ENCODE measurements at regions not wholly inside any gene's neighbourhood (a gene's known extent, or its start where the extent isn't known, plus 50 kb on each side); places are given as distances from the start of the nearest gene placed in this dataset.

GRCh38 chr10:36559412-36560400 lies 565.7 kb upstream of the ANKRD30A start:
- POLR2A ChIA-PET, result no interaction called here

DNA sequence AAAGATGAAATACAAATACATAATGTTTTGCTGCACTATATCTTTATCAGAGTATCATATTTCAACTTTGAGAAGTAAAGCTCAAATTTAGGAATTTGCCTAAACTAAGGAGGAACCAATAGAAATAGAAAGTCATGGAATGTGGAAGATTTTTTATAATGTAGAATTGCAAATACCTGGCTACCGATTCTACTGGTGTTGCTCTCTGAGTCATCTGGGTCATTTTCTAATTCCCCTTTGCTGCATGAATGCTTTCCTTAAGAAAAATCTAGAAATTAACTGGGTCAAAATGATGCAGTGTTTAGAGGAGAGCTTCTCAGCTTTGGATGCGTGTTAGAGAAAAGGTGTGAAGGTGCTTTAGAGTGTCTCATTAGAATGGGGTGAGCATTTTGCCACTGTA lies 568.9 kb upstream of the ANKRD30A start:
- peaks cover 3 to 4% (median 4%) of the 10 kb centered on the region in 3 donors for H3K9me3 Mint-ChIP-seq
- H3K27ac ChIP-seq (ENCODE audit: low read length), result no peak overlapping the region
- no peak overlapping the region for H3K4me3 Mint-ChIP-seq
- no peaks in the 10 kb centered on the region for H3K27me3 ChIP-seq (replicated peaks in 1 of 2; ENCODE audit: control insufficient read depth in 2 of 2, extremely low read depth in 1 of 2, insufficient read depth in 2 of 2, low read length in 1 of 2)
- no peaks in the 10 kb centered on the region for H3K4me1 ChIP-seq (ENCODE audit: control insufficient read depth in 1 of 2, extremely low read depth in 1 of 2, insufficient read depth in 2 of 2, low read length in 2 of 2)
- CTCF ChIA-PET, result interaction anchor here in 1 of 2 donors (0.6 kb wide), 1 partner anchor 613 kb away, joined by 4 read pairs; no protein-coding TSS in a partner anchor
- H3K9me3 ChIP-seq, result no peaks in the 10 kb centered on the region
- H3K36me3 Mint-ChIP-seq, result no peaks in the 10 kb centered on the region
- H3K27ac Mint-ChIP-seq, result no peak overlapping the region
- H3K36me3 ChIP-seq (ENCODE audit: control insufficient read depth in 2 of 2, extremely low read depth in 1 of 2, insufficient read depth in 1 of 2, low read length in 1 of 2), result no peaks in the 10 kb centered on the region
- no peak for ATAC-seq (replicated peaks in 1 of 4)
- POLR2A ChIA-PET, result no interaction called here
- DNase-seq, result no peak
- no peaks in the 10 kb centered on the region for H3K4me1 Mint-ChIP-seq
- H3K27me3 Mint-ChIP-seq, result no peaks in the 10 kb centered on the region
- H3K4me3 ChIP-seq (ENCODE audit: control insufficient read depth in 1 of 2, extremely low read depth in 1 of 2, low read length in 1 of 2), result no peak overlapping the region
- WGBS (ENCODE audit: insufficient coverage), result 90% methylated on average over 1 of the region's 2 CpGs

More at GRCh38 chr10:36559412-36560400, 565.7 kb upstream of the ANKRD30A start:
- Histone ChIP-seq H3K9me3 (no peaks in the 10 kb centered on the region), H3K4me1 (ENCODE audit: control insufficient read depth in 1 of 2, extremely low read depth in 1 of 2, insufficient read depth in 2 of 2, low read length in 2 of 2) (no peaks in the 10 kb centered on the region), H3K27me3 (replicated peaks in 1 of 2; ENCODE audit: control insufficient read depth in 2 of 2, extremely low read depth in 1 of 2, insufficient read depth in 2 of 2, low read length in 1 of 2) (no peaks in the 10 kb centered on the region), H3K27ac (ENCODE audit: low read length) (no peak overlapping the region), H3K4me3 (ENCODE audit: control insufficient read depth in 1 of 2, extremely low read depth in 1 of 2, low read length in 1 of 2) (no peak overlapping the region), H3K36me3 (ENCODE audit: control insufficient read depth in 2 of 2, extremely low read depth in 1 of 2, insufficient read depth in 1 of 2, low read length in 1 of 2) (no peaks in the 10 kb centered on the region)
- no peak overlapping the region for H3K4me3 Mint-ChIP-seq
- CTCF ChIA-PET, result no interaction called here
- H3K4me1 Mint-ChIP-seq, result no peaks in the 10 kb centered on the region
- ATAC-seq (replicated peaks in 1 of 4) (no peak), DNase-seq (no peak)
- H3K36me3 Mint-ChIP-seq, result no peaks in the 10 kb centered on the region
- no peaks in the 10 kb centered on the region for H3K27me3 Mint-ChIP-seq
- peaks cover 3 to 5% (median 4%) of the 10 kb centered on the region in 3 donors for H3K9me3 Mint-ChIP-seq
- WGBS (ENCODE audit: insufficient coverage), result 50% methylated on average over 2 of the region's 8 CpGs
- H3K27ac Mint-ChIP-seq, result no peak overlapping the region

- no peaks in the 10 kb centered on the region for H3K4me1 Mint-ChIP-seq
- Histone ChIP-seq H3K27me3 (replicated peaks in 1 of 2; ENCODE audit: control insufficient read depth in 2 of 2, extremely low read depth in 1 of 2, insufficient read depth in 2 of 2, low read length in 1 of 2) (no peaks in the 10 kb centered on the region), H3K27ac (ENCODE audit: low read length) (no peak overlapping the region), H3K4me3 (ENCODE audit: control insufficient read depth in 1 of 2, extremely low read depth in 1 of 2, low read length in 1 of 2) (no peak overlapping the region), H3K36me3 (ENCODE audit: control insufficient read depth in 2 of 2, extremely low read depth in 1 of 2, insufficient read depth in 1 of 2, low read length in 1 of 2) (no peaks in the 10 kb centered on the region), H3K4me1 (ENCODE audit: control insufficient read depth in 1 of 2, extremely low read depth in 1 of 2, insufficient read depth in 2 of 2, low read length in 2 of 2) (no peaks in the 10 kb centered on the region), H3K9me3 (no peaks in the 10 kb centered on the region)
- H3K27me3 Mint-ChIP-seq, result no peaks in the 10 kb centered on the region
- H3K27ac Mint-ChIP-seq, result no peak overlapping the region
- WGBS (ENCODE audit: insufficient coverage), result no CpG with 5 or more reads among the region's 2 CpGs
- POLR2A ChIA-PET, result no interaction called here
- ATAC-seq (replicated peaks in 1 of 4) (no peak), DNase-seq (no peak)
- CTCF ChIA-PET, result no interaction called here
- no peaks in the 10 kb centered on the region for H3K36me3 Mint-ChIP-seq
- peaks cover 4 to 7% (median 6%) of the 10 kb centered on the region in 3 donors for H3K9me3 Mint-ChIP-seq
- no peak overlapping the region for H3K4me3 Mint-ChIP-seq
Observed at GRCh38 chr10:36555036-36555435, 570.4 kb upstream of the ANKRD30A start.

DNA sequence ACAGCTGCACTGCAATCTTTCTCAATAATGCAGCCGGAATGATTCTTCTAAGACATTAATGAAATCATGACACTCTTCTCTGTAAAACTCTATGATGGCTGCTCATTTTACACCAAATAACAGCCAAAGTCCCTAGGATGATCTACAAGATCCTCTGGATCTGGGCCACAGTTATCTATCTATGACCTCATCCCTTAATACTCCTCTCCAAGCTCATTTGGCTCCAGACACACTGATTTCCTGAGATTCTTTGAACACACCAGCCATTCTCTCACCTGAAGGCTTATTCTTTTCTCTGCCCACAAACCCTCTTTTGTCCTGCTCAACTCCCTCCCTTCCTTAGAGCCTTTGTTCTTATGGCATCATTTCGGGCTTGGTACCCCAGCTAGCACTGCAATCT lies 577.4 kb upstream of the ANKRD30A start:
- no peaks in the 10 kb centered on the region for H3K27me3 Mint-ChIP-seq
- no peaks in the 10 kb centered on the region for H3K36me3 Mint-ChIP-seq
- H3K9me3 ChIP-seq, result no peaks in the 10 kb centered on the region
- ATAC-seq (replicated peaks in 1 of 4) (no peak), DNase-seq (no peak)
- H3K27me3 ChIP-seq (replicated peaks in 1 of 2; ENCODE audit: control insufficient read depth in 2 of 2, extremely low read depth in 1 of 2, insufficient read depth in 2 of 2, low read length in 1 of 2), result no peaks in the 10 kb centered on the region
- H3K27ac ChIP-seq (ENCODE audit: low read length), result no peak overlapping the region
- no peak overlapping the region for H3K4me3 Mint-ChIP-seq
- no peak overlapping the region for H3K4me3 ChIP-seq (ENCODE audit: control insufficient read depth in 1 of 2, extremely low read depth in 1 of 2, low read length in 1 of 2)
- no peaks in the 10 kb centered on the region for H3K4me1 ChIP-seq (ENCODE audit: control insufficient read depth in 1 of 2, extremely low read depth in 1 of 2, insufficient read depth in 2 of 2, low read length in 2 of 2)
- H3K4me1 Mint-ChIP-seq, result no peaks in the 10 kb centered on the region
- WGBS (ENCODE audit: insufficient coverage), result 78% methylated on average over 2 of the region's 2 CpGs
- H3K27ac Mint-ChIP-seq, result no peak overlapping the region
- H3K36me3 ChIP-seq (ENCODE audit: control insufficient read depth in 2 of 2, extremely low read depth in 1 of 2, insufficient read depth in 1 of 2, low read length in 1 of 2), result no peaks in the 10 kb centered on the region
- ChIA-PET CTCF (no interaction called here), POLR2A (no interaction called here)
- H3K9me3 Mint-ChIP-seq, result peaks cover 5 to 20% (median 9%) of the 10 kb centered on the region in 3 donors

DNA sequence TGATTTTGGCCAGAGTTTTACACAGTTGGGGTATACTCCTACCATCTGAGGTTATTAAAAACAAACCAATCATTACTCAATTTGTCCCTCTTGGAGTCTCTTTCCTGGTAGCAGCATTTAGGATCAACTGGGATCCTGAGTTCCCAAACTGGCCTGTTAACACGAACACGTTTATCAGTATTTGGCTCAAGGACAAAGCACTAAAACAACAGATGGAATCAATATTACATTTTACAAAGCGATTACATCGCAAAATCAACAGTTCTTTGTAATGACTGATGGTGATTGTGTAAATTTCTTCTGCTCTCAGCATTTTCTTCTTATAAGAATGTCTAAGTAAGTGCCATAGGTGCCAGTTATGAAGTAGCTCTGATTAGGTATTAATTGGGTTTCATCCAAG lies 582.9 kb upstream of the ANKRD30A start:
- no peaks in the 10 kb centered on the region for H3K4me1 ChIP-seq (ENCODE audit: control insufficient read depth in 1 of 2, extremely low read depth in 1 of 2, insufficient read depth in 2 of 2, low read length in 2 of 2)
- no peak overlapping the region for H3K4me3 ChIP-seq (ENCODE audit: control insufficient read depth in 1 of 2, extremely low read depth in 1 of 2, low read length in 1 of 2)
- H3K9me3 ChIP-seq, result no peaks in the 10 kb centered on the region
- no peak overlapping the region for H3K27ac ChIP-seq (ENCODE audit: low read length)
- DNase-seq, result no peak
- WGBS (ENCODE audit: insufficient coverage), result no CpG with 5 or more reads among the region's 4 CpGs
- H3K36me3 ChIP-seq (ENCODE audit: control insufficient read depth in 2 of 2, extremely low read depth in 1 of 2, insufficient read depth in 1 of 2, low read length in 1 of 2), result no peaks in the 10 kb centered on the region
- Mint-ChIP-seq H3K27me3 (no peaks in the 10 kb centered on the region), H3K4me1 (no peaks in the 10 kb centered on the region), H3K4me3 (no peak overlapping the region), H3K27ac (no peak overlapping the region), H3K9me3 (peaks cover 2 to 13% (median 10%) of the 10 kb centered on the region in 3 donors), H3K36me3 (no peaks in the 10 kb centered on the region)
- no peak for ATAC-seq (replicated peaks in 1 of 4)
- H3K27me3 ChIP-seq (replicated peaks in 1 of 2; ENCODE audit: control insufficient read depth in 2 of 2, extremely low read depth in 1 of 2, insufficient read depth in 2 of 2, low read length in 1 of 2), result no peaks in the 10 kb centered on the region
- ChIA-PET POLR2A (no interaction called here), CTCF (no interaction called here)

DNA sequence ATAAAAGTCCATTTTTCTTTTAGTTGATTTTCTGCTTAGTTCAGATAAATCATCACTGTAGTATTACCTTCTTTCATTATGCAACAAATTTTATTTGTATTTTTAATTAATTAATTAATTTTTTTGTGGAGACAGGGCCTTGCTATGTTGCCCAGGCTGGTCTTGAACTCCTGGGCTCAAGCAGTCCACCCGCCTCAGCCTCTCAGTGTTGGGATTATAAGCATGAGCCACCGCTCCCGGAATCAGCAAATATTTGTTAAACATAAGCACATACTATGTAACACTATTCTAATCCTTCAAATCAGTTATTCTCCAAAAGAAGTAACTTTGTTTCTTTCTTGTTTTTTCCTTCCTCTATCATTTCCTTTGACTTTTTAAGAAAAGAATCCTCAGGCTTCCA lies 584.8 kb upstream of the ANKRD30A start:
- DNase-seq (no peak), ATAC-seq (replicated peaks in 1 of 4) (no peak)
- H3K27me3 ChIP-seq (replicated peaks in 1 of 2; ENCODE audit: control insufficient read depth in 2 of 2, extremely low read depth in 1 of 2, insufficient read depth in 2 of 2, low read length in 1 of 2), result no peaks in the 10 kb centered on the region
- H3K4me3 Mint-ChIP-seq, result no peak overlapping the region
- H3K4me3 ChIP-seq (ENCODE audit: control insufficient read depth in 1 of 2, extremely low read depth in 1 of 2, low read length in 1 of 2), result no peak overlapping the region
- ChIA-PET POLR2A (no interaction called here), CTCF (no interaction called here)
- no peaks in the 10 kb centered on the region for H3K36me3 ChIP-seq (ENCODE audit: control insufficient read depth in 2 of 2, extremely low read depth in 1 of 2, insufficient read depth in 1 of 2, low read length in 1 of 2)
- no peaks in the 10 kb centered on the region for H3K9me3 ChIP-seq
- no peaks in the 10 kb centered on the region for H3K4me1 ChIP-seq (ENCODE audit: control insufficient read depth in 1 of 2, extremely low read depth in 1 of 2, insufficient read depth in 2 of 2, low read length in 2 of 2)
- H3K27ac Mint-ChIP-seq, result no peak overlapping the region
- WGBS (ENCODE audit: insufficient coverage), result no CpG with 5 or more reads among the region's 3 CpGs
- peaks cover 2 to 10% (median 7%) of the 10 kb centered on the region in 3 donors for H3K9me3 Mint-ChIP-seq
- H3K27ac ChIP-seq (ENCODE audit: low read length), result no peak overlapping the region
- H3K36me3 Mint-ChIP-seq, result no peaks in the 10 kb centered on the region
- H3K4me1 Mint-ChIP-seq, result no peaks in the 10 kb centered on the region
- H3K27me3 Mint-ChIP-seq, result no peaks in the 10 kb centered on the region
